HUDEP-2 (cell line): ENCODE measurements at regions not wholly inside any gene's neighbourhood (a gene's known extent, or its start where the extent isn't known, plus 50 kb on each side); places are given as distances from the start of the nearest gene placed in this dataset.

Source experiments
- DNase-seq, 76 experiments: peaks; one replicate each; lab custom pipeline; 2025; ENCODE audit not compliant: unreplicated experiment in 76 of 76; lab: John Stamatoyannopoulos, UW

DNA sequence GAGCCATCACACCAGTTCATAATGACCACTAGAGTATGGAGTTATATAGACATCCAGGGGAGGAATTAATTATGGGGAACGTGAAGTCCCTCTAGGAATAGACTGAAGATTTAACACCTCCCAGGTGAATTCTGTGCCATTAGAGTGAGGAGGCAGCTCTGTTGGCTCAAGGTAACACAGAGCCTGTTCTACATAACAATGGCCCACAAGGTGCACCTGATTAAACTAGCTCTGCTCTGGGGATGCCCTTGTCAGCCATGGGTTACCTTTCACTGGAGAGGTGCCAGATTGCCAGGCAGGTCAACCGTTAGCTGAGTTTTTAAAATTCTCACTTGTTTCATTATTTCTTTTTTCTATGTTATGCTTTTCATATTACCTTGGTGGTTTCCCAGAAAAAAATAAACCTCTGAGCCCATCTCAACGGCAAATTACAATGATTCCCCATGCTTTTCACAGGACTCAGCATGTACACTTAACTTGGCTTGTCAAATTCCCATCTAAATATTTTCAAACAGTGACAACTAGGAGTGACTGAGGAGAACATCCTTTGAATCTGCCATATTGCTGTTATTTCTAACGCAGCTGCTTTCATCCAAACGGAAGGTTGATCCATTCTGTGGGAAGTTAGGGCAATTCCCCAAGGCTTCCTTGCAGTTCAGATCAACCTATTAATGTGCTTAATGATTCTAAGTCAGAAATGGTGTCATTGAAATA lies 512.9 kb downstream of the MCTP2 start:
- DNase-seq, result no peak

GRCh38 chr15:94745371-94745770 lies 514.0 kb downstream of the MCTP2 start:
- DNase-seq, result no peak

- DNase-seq, result no peak
Observed at GRCh38 chr15:94747510-94747909, 516.1 kb downstream of the MCTP2 start.

DNA sequence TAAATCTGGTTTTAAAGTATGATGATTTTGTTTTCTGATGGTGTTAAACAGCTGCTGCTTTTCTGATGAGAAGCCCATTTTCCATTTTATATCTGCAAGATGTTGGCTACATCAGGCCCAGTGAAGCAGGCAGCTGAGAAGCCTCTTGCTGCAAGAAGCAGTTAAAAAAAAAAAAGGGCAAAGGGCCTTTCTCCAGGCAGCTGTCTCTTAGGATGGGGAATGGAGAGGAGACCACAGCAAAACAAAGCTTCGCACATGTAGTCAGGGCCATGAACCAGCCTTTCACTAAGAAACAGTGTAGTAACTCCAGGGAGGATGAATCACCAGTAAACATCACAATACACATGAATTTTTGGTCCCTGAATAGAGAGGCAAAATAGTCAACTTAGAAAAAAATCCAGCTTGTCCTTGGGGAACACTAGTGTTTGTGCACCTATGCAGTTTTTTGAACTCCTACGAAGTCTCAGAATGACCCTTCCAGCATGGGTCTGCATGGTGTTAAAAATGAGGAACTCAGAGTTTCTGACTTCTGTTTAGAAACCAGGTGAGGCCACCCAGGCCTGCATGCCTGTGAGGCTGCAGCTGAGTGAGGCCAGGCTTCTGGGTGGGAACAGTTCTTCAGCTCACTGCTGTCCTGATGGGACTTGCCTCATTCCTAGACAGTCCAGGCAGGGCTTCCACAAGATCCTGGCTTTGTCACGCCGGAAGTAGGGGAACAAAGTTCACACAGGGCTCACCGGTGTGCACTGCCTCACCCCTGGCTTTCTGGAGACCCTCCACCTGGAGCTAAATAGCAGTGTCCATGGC lies 518.7 kb downstream of the MCTP2 start:
- DNase-seq, result no peak

DNA sequence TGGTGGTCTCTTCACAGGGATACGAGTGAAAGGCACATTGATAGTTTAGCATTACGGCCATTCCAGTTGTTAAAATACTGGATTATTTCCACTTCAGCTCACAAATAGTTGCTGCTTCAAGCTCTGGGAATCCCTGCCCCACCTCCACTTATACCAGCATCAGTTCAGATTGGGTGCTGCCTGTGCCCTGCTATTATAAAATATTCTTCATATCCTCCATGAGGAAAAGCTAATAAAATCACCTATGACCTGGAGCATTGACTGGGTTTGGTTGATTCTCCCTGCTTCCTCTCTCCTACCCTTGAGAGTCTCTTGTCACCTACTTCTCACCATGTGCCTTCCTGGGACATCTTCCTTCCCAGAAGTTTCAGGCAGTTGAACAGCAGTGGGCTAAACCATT lies 529.0 kb downstream of the MCTP2 start:
- no peak for DNase-seq

DNA sequence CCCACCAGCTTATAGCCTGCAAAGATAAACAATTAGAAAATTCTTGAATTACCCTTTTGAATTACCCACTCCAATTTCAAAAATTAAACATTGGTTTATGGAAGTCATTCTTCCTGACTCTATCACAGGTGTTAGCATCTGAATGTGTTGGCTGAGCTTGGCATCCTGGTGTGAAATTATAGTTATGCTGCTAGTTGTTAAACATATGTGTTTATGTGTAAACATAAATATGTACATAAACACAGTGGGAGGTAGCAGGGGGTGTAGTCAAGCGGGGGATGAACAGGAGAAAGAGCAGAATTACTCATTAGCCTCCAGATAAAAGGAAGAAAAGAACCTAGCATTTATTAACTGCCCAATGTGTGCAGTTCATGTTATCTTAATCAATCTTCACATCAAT lies 530.2 kb downstream of the MCTP2 start:
- no peak for DNase-seq

DNA sequence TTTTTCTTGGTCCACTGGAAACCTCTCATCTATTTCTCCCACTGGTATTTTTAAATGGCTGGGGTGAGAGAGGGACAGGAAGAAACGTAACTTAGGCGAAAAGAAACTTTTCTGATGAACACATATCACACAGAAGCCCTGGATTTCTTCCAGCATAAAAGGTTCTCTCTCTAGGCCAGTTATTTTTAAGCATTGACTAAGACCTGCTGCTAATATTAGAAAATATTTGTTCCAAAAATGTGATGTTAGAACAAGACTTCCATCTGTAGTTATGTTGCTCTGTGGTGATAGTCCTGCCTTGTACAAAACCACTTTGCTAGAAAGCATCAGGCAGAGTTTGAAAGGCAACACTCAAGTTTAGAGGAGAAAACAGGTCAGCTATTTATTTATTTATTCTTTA lies 537.7 kb downstream of the MCTP2 start:
- DNase-seq, result no peak

GRCh38 chr15:94770199-94770598 lies 538.8 kb downstream of the MCTP2 start:
- no peak for DNase-seq

DNA sequence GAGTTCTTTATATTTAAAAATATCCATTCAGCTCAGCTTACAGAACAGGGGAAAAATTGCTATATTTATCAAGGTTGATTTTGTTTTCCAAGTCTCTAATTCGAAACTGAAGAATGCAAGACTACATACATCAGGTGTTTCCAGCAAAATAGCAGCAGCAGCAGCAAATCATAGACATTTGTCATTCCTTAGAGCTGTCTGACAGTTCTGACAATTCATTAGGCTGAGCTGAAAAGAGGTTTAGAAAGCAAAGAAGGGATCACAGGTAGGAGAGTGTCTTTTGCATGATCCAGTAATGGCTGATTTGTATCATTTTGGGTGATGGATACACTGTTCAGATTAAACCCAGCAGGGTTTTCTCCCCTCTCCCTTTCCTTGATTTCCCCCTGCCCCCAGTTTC lies 545.7 kb downstream of the MCTP2 start:
- no peak for DNase-seq

DNA sequence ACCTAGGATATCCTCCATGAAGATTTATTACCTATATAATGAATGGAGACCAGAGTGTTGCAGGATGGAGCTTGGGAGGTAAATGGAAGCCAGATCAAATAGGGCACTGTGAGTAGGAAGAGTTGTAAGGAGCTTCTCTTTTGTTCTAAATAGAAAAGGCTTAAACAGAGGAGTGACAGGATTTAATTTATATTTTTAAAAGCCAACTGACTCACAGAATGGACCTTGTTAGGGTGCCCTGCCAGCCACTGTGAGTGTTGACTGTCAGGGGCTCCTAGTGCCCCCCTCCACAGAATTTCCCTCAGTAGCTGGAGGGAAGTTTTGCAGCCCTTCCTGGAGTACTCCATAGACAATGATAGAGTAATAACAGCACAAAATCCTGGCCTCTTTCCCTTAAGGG lies 547.5 kb downstream of the MCTP2 start:
- DNase-seq, result no peak

- DNase-seq, result no peak
Observed at GRCh38 chr15:94780166-94780565, 548.8 kb downstream of the MCTP2 start.

GRCh38 chr15:94785091-94785490 lies 553.7 kb downstream of the MCTP2 start:
- no peak for DNase-seq

DNA sequence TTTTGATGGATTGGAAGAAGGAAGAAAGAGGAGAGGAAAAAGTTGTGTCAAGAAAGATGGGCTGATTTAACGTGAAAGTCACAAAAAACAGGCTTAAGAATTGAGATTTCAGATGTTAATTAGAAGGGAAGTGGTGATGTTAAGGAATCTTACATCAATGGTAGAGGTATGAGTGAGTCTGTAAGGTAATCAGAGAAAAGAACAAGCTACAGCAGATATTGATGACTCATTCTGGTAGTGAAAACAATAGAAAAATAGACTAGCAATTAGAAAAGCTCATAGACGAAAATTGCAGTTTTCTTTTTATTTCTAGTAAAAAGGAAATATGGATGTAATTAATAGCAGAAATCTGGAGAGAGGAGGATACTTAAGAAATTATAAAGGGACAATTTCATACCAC lies 559.6 kb downstream of the MCTP2 start:
- DNase-seq, result no peak

DNA sequence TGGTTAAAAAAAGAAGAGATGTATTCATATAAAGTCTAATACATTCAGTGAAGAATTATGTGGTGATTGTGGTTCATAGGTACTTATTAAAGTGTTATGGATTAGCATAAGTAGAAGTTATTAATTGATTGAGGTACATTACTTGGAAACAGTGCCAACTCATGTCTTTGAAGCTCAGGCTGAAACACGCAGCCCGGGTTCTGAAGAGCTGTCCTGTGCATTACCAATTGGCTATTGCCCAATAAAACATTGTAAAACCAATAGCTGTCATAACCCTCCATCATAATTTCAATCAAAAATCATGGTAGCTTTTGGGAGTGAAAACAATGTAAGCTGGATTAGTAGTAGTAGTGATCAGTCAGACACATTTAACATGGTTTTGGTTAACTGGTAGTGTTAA lies 560.1 kb downstream of the MCTP2 start:
- no peak for DNase-seq

GRCh38 chr15:94792196-94792595 lies 560.8 kb downstream of the MCTP2 start:
- DNase-seq, result no peak

- DNase-seq, result no peak
Observed at GRCh38 chr15:94793207-94793606, 561.8 kb downstream of the MCTP2 start.

DNA sequence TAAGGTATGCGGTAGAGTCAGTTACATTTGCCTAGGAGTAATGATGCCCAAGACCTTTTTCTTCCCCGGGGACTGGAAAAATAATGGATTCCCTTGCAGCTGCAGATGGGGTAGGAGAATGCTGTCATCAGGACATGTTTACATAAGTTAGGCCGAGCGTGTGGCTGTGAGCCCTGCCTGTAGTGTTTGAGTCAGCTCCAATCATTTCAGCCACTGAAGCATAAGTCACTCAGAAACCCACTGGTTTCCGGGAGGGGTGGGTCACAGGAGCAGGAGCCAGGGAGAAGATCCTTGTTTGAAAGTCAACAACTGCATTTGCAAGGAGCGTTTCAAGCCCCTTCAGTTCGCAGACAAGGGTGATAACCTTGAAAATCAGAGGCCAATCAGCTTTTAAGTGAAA lies 562.3 kb downstream of the MCTP2 start:
- DNase-seq, result no peak

GRCh38 chr15:94804613-94805012 lies 573.3 kb downstream of the MCTP2 start:
- DNase-seq, result no peak

DNA sequence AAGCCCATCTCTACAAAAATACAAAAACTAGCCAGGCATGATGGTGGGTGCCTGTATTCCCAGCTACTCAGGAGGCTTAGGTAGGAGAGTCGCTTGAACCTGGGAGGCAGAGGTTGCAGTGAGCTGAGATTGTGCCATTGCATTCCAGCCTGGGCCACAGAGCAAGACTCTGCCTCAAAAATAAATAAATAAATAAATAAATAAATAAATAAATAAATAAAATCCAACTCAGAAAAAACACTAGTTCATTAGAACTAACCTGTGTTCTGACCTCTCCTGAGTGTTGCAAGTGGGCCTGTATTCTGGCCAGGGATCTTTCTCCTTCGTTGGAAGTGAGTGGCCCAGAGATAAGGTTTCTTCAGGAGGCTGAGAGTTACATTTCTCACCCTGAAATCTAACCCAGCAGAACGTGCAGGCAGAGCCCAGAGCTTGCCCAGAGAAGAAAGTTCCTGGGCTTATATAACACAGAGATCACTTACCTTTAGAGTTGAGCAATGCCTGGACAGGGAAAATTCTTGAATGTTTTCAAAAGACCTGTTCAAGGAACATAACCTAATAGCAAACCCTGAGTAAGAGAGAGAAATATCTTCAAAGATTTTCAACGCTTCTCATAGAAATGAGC lies 583.9 kb downstream of the MCTP2 start:
- no peak for DNase-seq

DNA sequence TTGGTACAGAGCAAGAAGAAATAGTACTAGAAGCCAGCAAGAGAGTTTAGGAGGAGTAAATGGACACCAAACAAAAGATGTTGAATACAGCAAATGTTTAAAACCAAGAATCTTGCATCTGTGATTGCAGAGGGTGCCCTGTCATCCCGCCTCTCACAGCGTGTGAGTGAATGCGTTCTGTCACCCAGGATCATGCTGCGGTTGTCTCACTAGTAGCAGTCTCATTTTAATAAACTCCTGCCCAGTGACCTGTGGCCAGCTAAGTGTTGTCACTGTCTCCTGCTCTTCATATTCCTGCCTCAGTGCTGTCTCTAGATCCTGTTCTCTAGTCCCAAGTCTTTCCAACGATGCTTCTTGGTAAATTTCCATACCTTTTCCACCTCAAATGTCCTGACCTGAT lies 584.6 kb downstream of the MCTP2 start:
- no peak for DNase-seq

DNA sequence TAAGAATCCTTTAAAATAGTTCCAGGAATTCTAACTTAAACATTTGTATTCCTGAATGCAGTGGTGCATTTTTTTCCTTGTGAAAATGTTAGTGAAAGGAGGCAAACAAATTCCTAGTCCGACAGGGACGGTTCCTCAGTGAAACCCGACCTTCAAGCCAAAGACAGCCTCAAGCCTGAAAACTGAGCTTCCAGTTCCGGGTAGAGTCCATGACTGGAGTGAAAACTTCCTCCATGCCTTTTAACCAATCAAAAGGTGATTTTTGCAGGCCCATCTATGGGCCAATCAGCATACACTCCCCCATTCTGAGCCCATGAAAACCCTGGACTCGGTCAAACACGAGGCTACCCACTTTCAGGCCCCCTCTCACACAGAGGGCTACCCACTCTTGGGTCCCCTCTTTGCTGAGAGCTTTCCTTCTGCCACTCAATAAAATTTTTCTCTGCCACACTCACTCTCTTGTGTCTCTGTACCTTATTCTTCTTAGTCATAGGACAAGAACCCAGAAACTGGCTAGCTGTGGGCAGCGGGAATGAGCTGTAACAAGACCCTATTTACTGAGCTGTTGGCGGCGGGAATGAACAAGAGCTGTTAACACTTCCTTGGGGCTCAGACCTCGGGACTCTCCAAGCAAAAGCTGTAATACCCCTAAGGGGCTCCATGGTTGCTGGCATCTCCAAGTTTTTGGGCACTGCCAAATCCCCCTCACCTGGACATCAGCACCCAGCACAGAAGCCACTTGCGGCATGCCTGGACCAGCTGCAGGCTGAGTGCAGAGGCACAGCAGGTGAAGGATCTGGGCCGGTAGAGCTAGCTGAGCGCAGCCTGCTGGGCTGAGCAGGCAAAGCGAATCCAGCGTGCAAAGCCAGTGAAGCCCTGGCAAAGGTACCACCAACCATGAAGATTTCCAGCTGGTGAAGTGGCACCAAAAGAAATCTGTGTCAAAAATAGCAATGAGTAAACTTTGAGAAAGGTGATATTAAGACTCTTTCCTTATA lies 598.8 kb downstream of the MCTP2 start:
- DNase-seq, result no peak
